ENCODE measurements at regions not wholly inside any gene's neighbourhood (a gene's known extent, or its start where the extent isn't known, plus 50 kb on each side); places are given as distances from the start of the nearest gene placed in this dataset.

GRCh38 chr9:4424038-4424437, 66.2 kb upstream of the SLC1A1 start:
- no peaks in the 10 kb centered on the region for H4K20me1 ChIP-seq (ENCODE audit: insufficient read depth, low read length)
- WGBS, 2 experiments (ENCODE audit: extremely low coverage in 2 of 2, insufficient read length in 1 of 2): no CpG with 5 or more reads among the region's 1 CpG
- H3K4ac ChIP-seq (ENCODE audit: low read depth, low read length): no peak overlapping the region
- no peak overlapping the region for H2AFZ ChIP-seq (replicated peaks; ENCODE audit: low read length, poor library complexity)
- intact Hi-C loops (cut with micrococcal nuclease) (no loop called here), dilution Hi-C loops (cut with HindIII; ENCODE audit: low sequenced_read_pairs, unreplicated experiment) (no loop called here), in situ Hi-C loops (cut with MboI; ENCODE audit: low sequenced_read_pairs) (no loop called here)
- H4K5ac ChIP-seq (ENCODE audit: low read depth, low read length): no peak overlapping the region
- no peak overlapping the region for H2BK15ac ChIP-seq (ENCODE audit: low read depth, low read length)
- no peak overlapping the region for H4K8ac ChIP-seq (ENCODE audit: low read depth in 2 of 2, low read length in 2 of 2)
- H3K9me3 ChIP-seq (ENCODE audit: control insufficient read depth, insufficient read depth, low read length): no peaks in the 10 kb centered on the region
- H3K9ac ChIP-seq (ENCODE audit: low read depth, low read length): no peak overlapping the region
- no peak for DNase-seq
- H3K9me1 ChIP-seq (ENCODE audit: insufficient read depth, low read length): no peaks in the 10 kb centered on the region
- H3K27ac ChIP-seq (ENCODE audit: insufficient read depth, low read length): no peak overlapping the region
- peaks cover 4% of the 10 kb centered on the region; the same call in 1 of the 2 replicates for H3K4me1 ChIP-seq (ENCODE audit: control insufficient read depth, insufficient read depth, low read length)
- no peak overlapping the region for H3K56ac ChIP-seq (ENCODE audit: extremely low read depth, insufficient read depth, low read length)
- H2BK120ac ChIP-seq (ENCODE audit: low read depth, low read length): no peak overlapping the region
- BruUV-seq (replicated peaks): no TSS peak
- no peak overlapping the region for H3K4me3 ChIP-seq (ENCODE audit: insufficient read depth, low read depth, low read length)
- no peak overlapping the region for H3K14ac ChIP-seq (replicated peaks; ENCODE audit: low read depth, low read length)
- no peaks in the 10 kb centered on the region for H3K79me1 ChIP-seq (ENCODE audit: low read depth in 1 of 2, low read length in 2 of 2)
- H3K18ac ChIP-seq (ENCODE audit: low read depth, low read length): no peak overlapping the region
- TF ChIP-seq RAD21 (IDR thresholded peaks at IDR 0.05; ENCODE audit: low read length): no peak
- no peak for TF ChIP-seq POLR2A (IDR thresholded peaks at IDR 0.05; ENCODE audit: low read depth, low read length)
- TF ChIP-seq ELK1 (IDR thresholded peaks at IDR 0.05; ENCODE audit: borderline replicate concordance, low read depth, low read length): no peak
- no peak for TF ChIP-seq BHLHE40 (IDR thresholded peaks at IDR 0.05; ENCODE audit: low read depth, low read length)
- TF ChIP-seq, protein P1, sequence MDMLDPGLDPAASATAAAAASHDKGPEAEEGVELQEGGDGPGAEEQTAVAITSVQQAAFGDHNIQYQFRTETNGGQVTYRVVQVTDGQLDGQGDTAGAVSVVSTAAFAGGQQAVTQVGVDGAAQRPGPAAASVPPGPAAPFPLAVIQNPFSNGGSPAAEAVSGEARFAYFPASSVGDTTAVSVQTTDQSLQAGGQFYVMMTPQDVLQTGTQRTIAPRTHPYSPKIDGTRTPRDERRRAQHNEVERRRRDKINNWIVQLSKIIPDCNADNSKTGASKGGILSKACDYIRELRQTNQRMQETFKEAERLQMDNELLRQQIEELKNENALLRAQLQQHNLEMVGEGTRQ (IDR thresholded peaks at IDR 0.05; ENCODE audit: low read depth, low read length): no peak
- TF ChIP-seq NFE2L2 (IDR thresholded peaks at IDR 0.05; ENCODE audit: low read depth, low read length): no peak
- no peak for TF ChIP-seq MXI1 (IDR thresholded peaks at IDR 0.05; ENCODE audit: borderline replicate concordance, low read depth, low read length)
- no peak for TF ChIP-seq FOS (IDR thresholded peaks at IDR 0.05; ENCODE audit: low read depth, low read length)
- TF ChIP-seq CHD1 (IDR thresholded peaks at IDR 0.05; ENCODE audit: low read depth, low read length): no peak
- TF ChIP-seq MAZ (IDR thresholded peaks at IDR 0.05; ENCODE audit: borderline replicate concordance, low read depth, low read length): no peak
- no peak for TF ChIP-seq RFX5 (IDR thresholded peaks at IDR 0.05; ENCODE audit: low read depth, low read length)
- TF ChIP-seq MAFK (IDR thresholded peaks at IDR 0.05; ENCODE audit: low read depth, low read length): no peak
- TF ChIP-seq RCOR1 (IDR thresholded peaks at IDR 0.05; ENCODE audit: insufficient replicate concordance, low read length): no peak
- TF ChIP-seq, protein P2, sequence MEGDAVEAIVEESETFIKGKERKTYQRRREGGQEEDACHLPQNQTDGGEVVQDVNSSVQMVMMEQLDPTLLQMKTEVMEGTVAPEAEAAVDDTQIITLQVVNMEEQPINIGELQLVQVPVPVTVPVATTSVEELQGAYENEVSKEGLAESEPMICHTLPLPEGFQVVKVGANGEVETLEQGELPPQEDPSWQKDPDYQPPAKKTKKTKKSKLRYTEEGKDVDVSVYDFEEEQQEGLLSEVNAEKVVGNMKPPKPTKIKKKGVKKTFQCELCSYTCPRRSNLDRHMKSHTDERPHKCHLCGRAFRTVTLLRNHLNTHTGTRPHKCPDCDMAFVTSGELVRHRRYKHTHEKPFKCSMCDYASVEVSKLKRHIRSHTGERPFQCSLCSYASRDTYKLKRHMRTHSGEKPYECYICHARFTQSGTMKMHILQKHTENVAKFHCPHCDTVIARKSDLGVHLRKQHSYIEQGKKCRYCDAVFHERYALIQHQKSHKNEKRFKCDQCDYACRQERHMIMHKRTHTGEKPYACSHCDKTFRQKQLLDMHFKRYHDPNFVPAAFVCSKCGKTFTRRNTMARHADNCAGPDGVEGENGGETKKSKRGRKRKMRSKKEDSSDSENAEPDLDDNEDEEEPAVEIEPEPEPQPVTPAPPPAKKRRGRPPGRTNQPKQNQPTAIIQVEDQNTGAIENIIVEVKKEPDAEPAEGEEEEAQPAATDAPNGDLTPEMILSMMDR (conservative IDR thresholded peaks at IDR 0.05; ENCODE audit: low read depth, low read length): no peak
- TF ChIP-seq SMC3 (IDR thresholded peaks at IDR 0.05; ENCODE audit: low read depth, low read length): no peak
- no peak for TF ChIP-seq CEBPB (IDR thresholded peaks at IDR 0.05; ENCODE audit: low read depth, low read length)
- POLR2A ChIA-PET (ENCODE audit: unreplicated experiment): no interaction called here
- no peak overlapping the region for H2BK5ac ChIP-seq (ENCODE audit: low read depth, low read length, poor library complexity, severe bottlenecking)
- H2AK5ac ChIP-seq (ENCODE audit: low read depth, low read length): no peak overlapping the region
- H3K27me3 ChIP-seq (ENCODE audit: control insufficient read depth, insufficient read depth, low read length): peaks cover 3% of the 10 kb centered on the region; the same call in 1 of the 2 replicates
- ATAC-seq (ENCODE audit: low read depth): no peak
- CTCF ChIA-PET: interaction anchor here (1.0 kb wide), 1 partner anchor 30 kb away, joined by 3 read pairs; no protein-coding TSS in a partner anchor
- H3K4me2 ChIP-seq (ENCODE audit: low read depth, low read length): no peak overlapping the region
- H3K36me3 ChIP-seq (ENCODE audit: control insufficient read depth, insufficient read depth, low read length): no peaks in the 10 kb centered on the region
- H4K91ac ChIP-seq (ENCODE audit: insufficient read depth, low read depth, low read length): no peak overlapping the region
- no peak overlapping the region for H2BK20ac ChIP-seq (ENCODE audit: low read depth, low read length)
- H3K23ac ChIP-seq (ENCODE audit: low read depth, low read length): no peak overlapping the region
- H2AK9ac ChIP-seq (replicated peaks; ENCODE audit: low read depth, low read length, poor library complexity): no peak overlapping the region

Measured in IMR-90 (cell line).